Brain microvascular endothelial cell (primary cell): ENCODE measurements at regions not wholly inside any gene's neighbourhood (a gene's known extent, or its start where the extent isn't known, plus 50 kb on each side); places are given as distances from the start of the nearest gene placed in this dataset.

Experiments used
- DNase-seq: peaks from one replicate; pipeline ENCODE4 v3.0.0-alpha.2; 2020
- H3K27ac ChIP-seq: fragments of 250-450 bp; sonication (Bioruptor Pico); 2 replicates; pipeline ENCODE4 v1.5.1; 2020; ENCODE audit warnings: mild to moderate bottlenecking, moderate library complexity
- H3K27me3 ChIP-seq: fragments of 250-450 bp; sonication (Bioruptor Pico); replicated peaks from 2 replicates; pipeline ENCODE4 v1.5.1; 2020; ENCODE audit warnings: mild to moderate bottlenecking
- H3K36me3 ChIP-seq: fragments of 250-450 bp; sonication (Bioruptor Pico); replicated peaks from 2 replicates; pipeline ENCODE4 v1.5.1; 2020; ENCODE audit warnings: mild to moderate bottlenecking
- H3K4me3 ChIP-seq: 2 replicates; pipeline ENCODE4 v1.5.1; 2011; ENCODE audit warnings: low read depth, mild to moderate bottlenecking, control low read depth, low read length, moderate library complexity
- CTCF ChIP-seq: IDR thresholded peaks from 2 replicates; pipeline ENCODE4 v1.5.1; 2011; ENCODE audit warnings: low read depth, mild to moderate bottlenecking, moderate library complexity, low read length, control low read depth, inconsistent platforms; ENCODE audit errors: missing control alignments
- in situ Hi-C: cut with HindIII; loops from 2 replicates; pipeline ENCODE4 v1.10.0; 2017; ENCODE audit warnings: low sequenced_read_pairs, low pct_ligation_motif_present

- peak; percentile 36 for TF ChIP-seq CTCF
- Histone ChIP-seq H3K27me3 (no peaks in the 10 kb centered on the region), H3K27ac (no peak overlapping the region), H3K4me3 (no peak overlapping the region), H3K36me3 (no peaks in the 10 kb centered on the region)
- DNase-seq, result peak; percentile 11
- in situ Hi-C loops, result no loop called here
These were observed 80.1 kb upstream of the PRSS1 start for GRCh38 chr7:142669074-142669654.

GRCh38 chr7:142668495-142668894 is 80.8 kb upstream of the PRSS1 start:
- Histone ChIP-seq H3K27me3 (no peaks in the 10 kb centered on the region), H3K27ac (no peak overlapping the region), H3K36me3 (no peaks in the 10 kb centered on the region), H3K4me3 (no peak overlapping the region)
- no peak for DNase-seq
- no peak for TF ChIP-seq CTCF
- in situ Hi-C loops, result no loop called here

GRCh38 chr7:142657376-142657775 is 91.9 kb upstream of the PRSS1 start:
- in situ Hi-C loops, result no loop called here
- DNase-seq, result no peak
- no peak overlapping the region for H3K4me3 ChIP-seq
- no peaks in the 10 kb centered on the region for H3K36me3 ChIP-seq
- TF ChIP-seq CTCF, result no peak
- no peaks in the 10 kb centered on the region for H3K27me3 ChIP-seq
- no peak overlapping the region for H3K27ac ChIP-seq

- in situ Hi-C loops, result no loop called here
- no peaks in the 10 kb centered on the region for H3K36me3 ChIP-seq
- no peak overlapping the region for H3K4me3 ChIP-seq
- no peaks in the 10 kb centered on the region for H3K27me3 ChIP-seq
- DNase-seq, result no peak
- H3K27ac ChIP-seq, result no peak overlapping the region
- no peak for TF ChIP-seq CTCF
These were observed 94.9 kb upstream of the PRSS1 start for GRCh38 chr7:142654398-142654797.

- in situ Hi-C loops, result no loop called here
- no peak for TF ChIP-seq CTCF
- no peak overlapping the region for H3K4me3 ChIP-seq
- H3K36me3 ChIP-seq, result no peaks in the 10 kb centered on the region
- no peak for DNase-seq
- H3K27ac ChIP-seq, result no peak overlapping the region
- H3K27me3 ChIP-seq, result peaks cover 9% of the 10 kb centered on the region
These were observed 101.5 kb upstream of the PRSS1 start for GRCh38 chr7:142647749-142648148.
